ENCODE measurements at regions not wholly inside any gene's neighbourhood (a gene's known extent, or its start where the extent isn't known, plus 50 kb on each side); places are given as distances from the start of the nearest gene placed in this dataset.
A peak's percentile ranks its signal among the peaks of the same experiment; 100 is the strongest.

DNA sequence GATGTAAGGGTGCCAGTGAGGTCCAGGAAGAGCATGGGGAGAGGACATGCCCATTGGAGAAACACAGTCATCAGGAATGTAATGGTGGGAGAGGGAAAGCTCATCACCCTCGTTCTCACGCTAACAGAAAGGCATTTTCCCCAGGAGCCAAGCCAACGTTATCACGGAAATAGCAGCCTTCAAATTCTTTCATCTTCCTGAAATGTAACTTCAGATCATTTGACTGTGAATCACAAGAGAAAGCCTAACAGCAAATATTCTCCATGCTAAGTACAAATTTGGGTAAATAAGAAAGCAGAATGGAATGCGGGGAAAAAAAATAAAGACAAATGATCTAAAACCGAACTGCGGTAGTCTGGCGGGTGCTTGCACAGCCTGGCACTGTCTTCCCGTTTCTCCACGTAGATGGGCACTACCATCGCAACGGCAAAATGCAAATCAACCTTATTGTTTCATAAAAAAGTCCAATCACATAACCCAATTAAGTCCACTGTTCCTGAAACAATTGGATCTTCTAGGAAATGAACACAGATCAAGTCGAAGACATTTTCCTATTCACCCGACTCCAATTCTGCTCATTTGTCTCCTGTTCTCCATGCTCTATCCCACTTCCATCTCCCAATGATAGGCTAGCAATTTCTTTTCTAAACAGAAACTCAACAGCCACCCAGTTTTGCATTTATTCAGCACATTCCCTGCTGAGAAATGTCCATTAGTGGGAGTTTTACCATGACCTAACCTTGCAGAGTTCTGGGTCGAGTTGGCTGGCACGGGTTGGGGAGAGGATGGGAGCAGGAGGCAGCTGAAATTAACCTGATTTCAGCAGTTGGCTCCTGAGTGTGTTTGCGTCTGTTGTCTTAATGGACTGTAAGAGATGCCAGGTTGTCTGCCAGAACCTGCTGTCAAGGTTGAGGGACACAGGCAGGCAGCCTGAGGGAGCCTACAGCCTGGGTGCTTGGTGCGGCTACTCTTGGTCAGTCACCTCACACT, 74.6 kb upstream of the FRMD4A start:
- intact Hi-C loops (cut with DNase I; ENCODE audit: low total_unique reads): no loop called here
- WGBS, 5 donors: 73 to 79% (median 73%) methylated on average over 18 of the region's 18 CpGs
- H3K4me3 ChIP-seq: no peak overlapping the region
- H3K27ac ChIP-seq: no peak overlapping the region
- H3K9me3 ChIP-seq: no peaks in the 10 kb centered on the region
- no peaks in the 10 kb centered on the region for H3K36me3 ChIP-seq
- no peaks in the 10 kb centered on the region for H3K4me1 ChIP-seq
- DNase-seq: peak in 1 of 2 donors; percentile 41
- TF ChIP-seq POLR2A (IDR thresholded peaks at IDR 0.05) (no peak), EP300 (IDR thresholded peaks at IDR 0.05) (no peak), POLR2AphosphoS5 (IDR thresholded peaks at IDR 0.05) (peak in 1 of 3 donors; percentile 10)
- TF ChIP-seq, protein P1, sequence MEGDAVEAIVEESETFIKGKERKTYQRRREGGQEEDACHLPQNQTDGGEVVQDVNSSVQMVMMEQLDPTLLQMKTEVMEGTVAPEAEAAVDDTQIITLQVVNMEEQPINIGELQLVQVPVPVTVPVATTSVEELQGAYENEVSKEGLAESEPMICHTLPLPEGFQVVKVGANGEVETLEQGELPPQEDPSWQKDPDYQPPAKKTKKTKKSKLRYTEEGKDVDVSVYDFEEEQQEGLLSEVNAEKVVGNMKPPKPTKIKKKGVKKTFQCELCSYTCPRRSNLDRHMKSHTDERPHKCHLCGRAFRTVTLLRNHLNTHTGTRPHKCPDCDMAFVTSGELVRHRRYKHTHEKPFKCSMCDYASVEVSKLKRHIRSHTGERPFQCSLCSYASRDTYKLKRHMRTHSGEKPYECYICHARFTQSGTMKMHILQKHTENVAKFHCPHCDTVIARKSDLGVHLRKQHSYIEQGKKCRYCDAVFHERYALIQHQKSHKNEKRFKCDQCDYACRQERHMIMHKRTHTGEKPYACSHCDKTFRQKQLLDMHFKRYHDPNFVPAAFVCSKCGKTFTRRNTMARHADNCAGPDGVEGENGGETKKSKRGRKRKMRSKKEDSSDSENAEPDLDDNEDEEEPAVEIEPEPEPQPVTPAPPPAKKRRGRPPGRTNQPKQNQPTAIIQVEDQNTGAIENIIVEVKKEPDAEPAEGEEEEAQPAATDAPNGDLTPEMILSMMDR (IDR thresholded peaks at IDR 0.05): no peak
- H3K27me3 ChIP-seq: peaks cover 0 to 9% (median 0%) of the 10 kb centered on the region in 3 donors

DNA sequence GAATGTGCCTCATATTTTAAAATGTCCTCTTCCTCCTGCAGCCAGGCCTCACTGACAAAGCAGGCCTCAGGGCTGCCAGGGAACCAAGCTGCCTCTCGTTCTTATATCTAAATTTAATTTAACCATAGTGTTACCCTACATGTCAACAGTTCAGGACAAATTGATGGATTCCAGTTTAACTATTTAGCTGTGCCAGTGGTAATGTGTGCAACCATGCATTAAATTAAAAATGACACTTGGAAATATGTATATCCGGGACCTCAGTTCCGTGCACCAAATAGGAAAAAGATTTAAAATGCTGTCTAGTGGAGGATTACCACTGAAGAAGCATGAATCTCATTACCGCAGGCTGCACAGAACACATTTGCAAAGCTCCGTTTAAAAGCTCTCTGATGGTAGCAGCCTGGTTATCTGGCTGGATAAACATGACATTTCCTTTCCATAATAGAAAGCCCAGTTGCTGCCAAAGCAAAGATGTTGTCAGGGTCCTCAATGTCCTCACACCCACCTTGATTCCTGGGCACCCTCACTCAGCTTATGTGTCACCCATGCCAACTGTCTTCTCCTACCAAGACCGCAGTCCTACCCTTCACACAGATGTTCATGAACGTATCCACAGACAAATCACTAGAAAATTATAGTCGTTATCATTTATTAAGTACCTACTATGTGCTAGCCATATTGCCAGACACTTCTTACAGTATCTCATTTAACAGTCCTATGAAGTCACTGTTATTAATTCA, 73.3 kb upstream of the FRMD4A start:
- H3K36me3 ChIP-seq: no peaks in the 10 kb centered on the region
- TF ChIP-seq, protein P1 (IDR thresholded peaks at IDR 0.05): no peak
- TF ChIP-seq EP300 (IDR thresholded peaks at IDR 0.05): no peak
- TF ChIP-seq POLR2AphosphoS5 (IDR thresholded peaks at IDR 0.05): no peak
- H3K27ac ChIP-seq: no peak overlapping the region
- 66 to 77% (median 74%) methylated on average over 8 of the region's 8 CpGs for WGBS, 5 donors
- no peak for DNase-seq
- intact Hi-C loops (cut with DNase I; ENCODE audit: low total_unique reads): no loop called here
- no peak overlapping the region for H3K4me3 ChIP-seq
- H3K9me3 ChIP-seq: no peaks in the 10 kb centered on the region
- no peaks in the 10 kb centered on the region for H3K4me1 ChIP-seq
- peaks cover 0 to 4% (median 0%) of the 10 kb centered on the region in 3 donors for H3K27me3 ChIP-seq

DNA sequence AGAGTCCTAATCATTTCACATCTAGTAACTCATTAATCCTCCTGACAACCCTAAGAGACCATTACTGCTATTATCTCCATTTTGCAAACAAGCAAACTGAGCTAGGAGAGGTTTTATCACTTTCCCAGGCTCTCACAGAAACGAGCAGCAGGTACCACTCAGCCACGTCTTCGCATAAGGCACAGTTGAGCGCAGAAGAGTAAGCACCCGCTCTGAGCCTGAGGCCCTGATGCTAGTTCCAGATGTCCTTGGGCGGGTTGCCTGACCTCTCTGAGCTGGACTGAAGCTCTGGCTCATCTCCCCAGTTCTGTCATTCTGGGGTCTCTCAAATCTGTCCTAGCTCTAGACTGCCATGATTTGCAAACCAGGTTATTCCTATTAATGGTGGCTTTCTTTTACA, 72.6 kb upstream of the FRMD4A start:
- H3K4me3 ChIP-seq: no peak overlapping the region
- peaks cover 0 to 3% (median 0%) of the 10 kb centered on the region in 3 donors for H3K27me3 ChIP-seq
- WGBS, 5 donors: 61 to 85% (median 71%) methylated on average over 6 of the region's 6 CpGs
- no peak for TF ChIP-seq POLR2AphosphoS5 (IDR thresholded peaks at IDR 0.05)
- no peaks in the 10 kb centered on the region for H3K4me1 ChIP-seq
- no peaks in the 10 kb centered on the region for H3K9me3 ChIP-seq
- DNase-seq: no peak
- no peak overlapping the region for H3K27ac ChIP-seq
- H3K36me3 ChIP-seq: no peaks in the 10 kb centered on the region
- intact Hi-C loops (cut with DNase I; ENCODE audit: low total_unique reads): no loop called here

DNA sequence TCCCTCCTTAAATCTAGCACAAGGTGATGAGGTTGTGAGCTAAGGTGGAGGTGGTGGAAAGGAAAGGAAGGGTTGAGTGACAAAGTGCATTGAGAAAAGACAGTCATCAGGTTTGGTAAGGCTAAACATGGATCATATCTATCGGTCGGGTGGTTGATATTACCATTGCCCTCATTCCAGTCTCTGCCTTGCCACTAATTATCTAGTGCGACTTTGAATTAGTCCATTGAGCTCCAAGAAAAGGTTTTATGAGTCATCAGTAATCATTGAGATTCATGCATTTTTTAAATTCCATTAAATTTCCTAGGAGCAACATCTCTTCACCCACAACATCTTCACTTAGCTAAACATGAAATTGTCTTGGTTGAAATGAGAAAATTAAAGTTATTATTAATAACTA, 68.9 kb upstream of the FRMD4A start:
- Histone ChIP-seq H3K4me3 (no peak overlapping the region), H3K27me3 (no peaks in the 10 kb centered on the region), H3K4me1 (peaks cover 0 to 9% (median 2%) of the 10 kb centered on the region in 4 donors), H3K27ac (no peak overlapping the region), H3K9me3 (no peaks in the 10 kb centered on the region), H3K36me3 (no peaks in the 10 kb centered on the region)
- no peak for DNase-seq
- intact Hi-C loops (cut with DNase I; ENCODE audit: low total_unique reads): no loop called here
- TF ChIP-seq, protein P1 (IDR thresholded peaks at IDR 0.05): no peak
- WGBS, 5 donors: 84 to 95% (median 88%) methylated on average over 3 of the region's 3 CpGs

All from stomach (tissue), 8 donors.